Smooth muscle cell (in vitro differentiated cells): ENCODE measurements at regions not wholly inside any gene's neighbourhood (a gene's known extent, or its start where the extent isn't known, plus 50 kb on each side); places are given as distances from the start of the nearest gene placed in this dataset.

ENCODE experiments used
- DNase-seq: peaks from one replicate; lab custom pipeline; 2025; ENCODE audit not compliant: unreplicated experiment; lab: John Stamatoyannopoulos, UW
- H2AFZ ChIP-seq: fragments of 200-600 bp; sonication (generic); 2 replicates; pipeline ENCODE4 v1.6.0; 2016; ENCODE audit warnings: antibody characterized with exemption, low read depth, mild to moderate bottlenecking
- H3F3A ChIP-seq: fragments of 200-600 bp; sonication (generic); 2 replicates; pipeline ENCODE4 v1.6.0; 2017; ENCODE audit warnings: antibody characterized with exemption, low read depth
- H3K27ac ChIP-seq: fragments of 200-600 bp; sonication (generic); 2 replicates; pipeline ENCODE4 v1.5.1; 2016; ENCODE audit warnings: low read depth, mild to moderate bottlenecking
- H3K27me3 ChIP-seq: fragments of 200-600 bp; sonication (generic); 2 replicates; pipeline ENCODE4 v1.6.1; 2016; ENCODE audit warnings: low read depth, mild to moderate bottlenecking
- H3K36me3 ChIP-seq: fragments of 200-600 bp; sonication (generic); 2 replicates; pipeline ENCODE4 v1.5.1; 2016; ENCODE audit warnings: low read depth
- H3K4me1 ChIP-seq: fragments of 200-600 bp; sonication (generic); 2 replicates; pipeline ENCODE4 v1.5.1; 2016; ENCODE audit warnings: low read depth
- H3K4me2 ChIP-seq: fragments of 200-600 bp; sonication (generic); 2 replicates; pipeline ENCODE4 v1.6.0; 2016; ENCODE audit warnings: mild to moderate bottlenecking
- H3K4me3 ChIP-seq: fragments of 200-600 bp; sonication (generic); 2 replicates; pipeline ENCODE4 v1.5.1; 2016; ENCODE audit warnings: mild to moderate bottlenecking
- H3K79me2 ChIP-seq: fragments of 200-600 bp; sonication (generic); 2 replicates; pipeline ENCODE4 v1.6.0; 2016; ENCODE audit warnings: low read depth, mild to moderate bottlenecking
- H3K9ac ChIP-seq: fragments of 200-600 bp; sonication (generic); 2 replicates; pipeline ENCODE4 v1.6.0; 2016; ENCODE audit warnings: low read depth
- H3K9me3 ChIP-seq: fragments of 200-600 bp; sonication (generic); replicated peaks from 2 replicates; pipeline ENCODE4 v1.5.1; 2016; ENCODE audit warnings: low read depth
- H4K20me1 ChIP-seq: fragments of 200-600 bp; sonication (generic); 2 replicates; pipeline ENCODE4 v1.6.0; 2016; ENCODE audit warnings: low read depth
- CTCF ChIP-seq: fragments of 200-600 bp; sonication (generic); IDR thresholded peaks from 2 replicates; pipeline ENCODE4 v1.5.1; 2017; ENCODE audit warnings: borderline replicate concordance, mild to moderate bottlenecking, antibody characterized with exemption; ENCODE audit not compliant: insufficient read depth, poor library complexity, severe bottlenecking
- WGBS: methylation state at CpG from one replicate; pipeline ENCODE4 v1.1.7; 2016; ENCODE audit warnings: low lambda C conversion rate; 5-methylcytosine and 5-hydroxymethylcytosine counted together

- Histone ChIP-seq H3K9ac (no peak overlapping the region), H3K27me3 (no peaks in the 10 kb centered on the region), H3K4me2 (no peak overlapping the region), H2AFZ (no peak overlapping the region), H3K4me1 (no peaks in the 10 kb centered on the region), H3F3A (no peaks in the 10 kb centered on the region), H3K36me3 (no peaks in the 10 kb centered on the region), H3K79me2 (no peaks in the 10 kb centered on the region), H3K9me3 (no peaks in the 10 kb centered on the region), H4K20me1 (no peaks in the 10 kb centered on the region), H3K4me3 (no peak overlapping the region), H3K27ac (no peak overlapping the region)
- DNase-seq, result no peak
- 61% methylated on average over 8 of the region's 8 CpGs for WGBS
- TF ChIP-seq CTCF, result no peak
Observed at GRCh38 chrX:6813836-6814370, 279.0 kb upstream of the VCX3A start.

DNA sequence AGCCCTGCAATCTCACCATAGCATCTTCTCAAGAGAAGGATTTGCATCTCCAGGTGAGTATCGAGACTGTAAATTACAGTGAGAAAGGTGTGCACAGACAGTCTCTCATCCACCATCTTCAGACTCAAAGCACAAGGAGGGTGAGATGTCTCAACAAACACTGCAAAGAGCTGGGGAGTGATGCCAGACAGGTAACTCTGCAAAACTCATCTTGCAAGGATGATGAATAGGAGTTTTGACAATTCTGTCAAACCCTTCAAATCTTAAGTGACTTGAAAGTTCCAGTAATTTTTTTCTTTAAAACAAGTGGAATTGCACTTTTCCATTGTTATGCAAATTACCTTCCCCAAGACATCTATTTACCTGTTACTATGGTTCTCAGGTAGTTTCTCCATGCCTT is 277.2 kb upstream of the VCX3A start:
- no peaks in the 10 kb centered on the region for H3K79me2 ChIP-seq
- DNase-seq, result no peak
- no peaks in the 10 kb centered on the region for H3K9me3 ChIP-seq
- no peaks in the 10 kb centered on the region for H4K20me1 ChIP-seq
- H3K4me2 ChIP-seq, result no peak overlapping the region
- H3K4me3 ChIP-seq, result no peak overlapping the region
- no peaks in the 10 kb centered on the region for H3K27me3 ChIP-seq
- H3K9ac ChIP-seq, result no peak overlapping the region
- no peaks in the 10 kb centered on the region for H3F3A ChIP-seq
- H2AFZ ChIP-seq, result no peak overlapping the region
- no peaks in the 10 kb centered on the region for H3K36me3 ChIP-seq
- no peak for TF ChIP-seq CTCF
- no peak overlapping the region for H3K27ac ChIP-seq
- WGBS, result 89% methylated on average over 1 of the region's 1 CpG
- no peaks in the 10 kb centered on the region for H3K4me1 ChIP-seq

GRCh38 chrX:6810776-6811175 is 275.9 kb upstream of the VCX3A start:
- no peak overlapping the region for H3K4me2 ChIP-seq
- H2AFZ ChIP-seq, result no peak overlapping the region
- H3K27me3 ChIP-seq, result no peaks in the 10 kb centered on the region
- no peaks in the 10 kb centered on the region for H3K4me1 ChIP-seq
- no peaks in the 10 kb centered on the region for H3F3A ChIP-seq
- 58% methylated on average over 2 of the region's 2 CpGs for WGBS
- H3K79me2 ChIP-seq, result no peaks in the 10 kb centered on the region
- TF ChIP-seq CTCF, result no peak
- no peaks in the 10 kb centered on the region for H3K36me3 ChIP-seq
- no peak overlapping the region for H3K4me3 ChIP-seq
- no peak overlapping the region for H3K9ac ChIP-seq
- H4K20me1 ChIP-seq, result no peaks in the 10 kb centered on the region
- H3K27ac ChIP-seq, result no peak overlapping the region
- no peaks in the 10 kb centered on the region for H3K9me3 ChIP-seq
- no peak for DNase-seq

- 71% methylated on average over 6 of the region's 6 CpGs for WGBS
- no peaks in the 10 kb centered on the region for H3K36me3 ChIP-seq
- H3K27ac ChIP-seq, result no peak overlapping the region
- H3F3A ChIP-seq, result no peaks in the 10 kb centered on the region
- TF ChIP-seq CTCF, result no peak
- H3K9ac ChIP-seq, result no peak overlapping the region
- H3K27me3 ChIP-seq, result no peaks in the 10 kb centered on the region
- DNase-seq, result no peak
- no peaks in the 10 kb centered on the region for H3K9me3 ChIP-seq
- no peaks in the 10 kb centered on the region for H4K20me1 ChIP-seq
- no peak overlapping the region for H2AFZ ChIP-seq
- no peak overlapping the region for H3K4me2 ChIP-seq
- no peak overlapping the region for H3K4me3 ChIP-seq
- no peaks in the 10 kb centered on the region for H3K79me2 ChIP-seq
- H3K4me1 ChIP-seq, result no peaks in the 10 kb centered on the region
Observed at GRCh38 chrX:6803607-6804006, 268.7 kb upstream of the VCX3A start.
